H9 (cell line): ENCODE measurements at regions not wholly inside any gene's neighbourhood (a gene's known extent, or its start where the extent isn't known, plus 50 kb on each side); places are given as distances from the start of the nearest gene placed in this dataset.

ENCODE experiments used
- DNase-seq: peaks from one replicate; pipeline ENCODE4 v3.0.0-alpha.2; 2017
- H2AFZ ChIP-seq: one replicate; pipeline ENCODE4 v1.6.1; 2013; ENCODE audit warnings: mild to moderate bottlenecking, low read length, control low read depth, moderate library complexity
- H2AK5ac ChIP-seq: 2 replicates; pipeline ENCODE4 v1.6.1; 2013; ENCODE audit warnings: low read length, control low read depth, mixed read lengths; ENCODE audit not compliant: insufficient read length
- H2BK120ac ChIP-seq: one replicate; pipeline ENCODE4 v1.6.1; 2013; ENCODE audit warnings: low read depth, mild to moderate bottlenecking, low read length, control low read depth, inconsistent platforms; ENCODE audit not compliant: poor library complexity, severe bottlenecking
- H2BK12ac ChIP-seq: 2 replicates; pipeline ENCODE4 v1.6.1; 2013; ENCODE audit warnings: low read length, control low read depth, mixed read lengths, low read depth; ENCODE audit not compliant: insufficient read length
- H2BK15ac ChIP-seq: 2 replicates; pipeline ENCODE4 v1.6.1; 2013; ENCODE audit warnings: low read depth, low read length, control low read depth
- H2BK20ac ChIP-seq: one replicate; pipeline ENCODE4 v1.6.1; 2013; ENCODE audit warnings: low read depth, mild to moderate bottlenecking, low read length, control low read depth, inconsistent platforms; ENCODE audit not compliant: poor library complexity, severe bottlenecking
- H2BK5ac ChIP-seq: 2 replicates; pipeline ENCODE4 v1.6.1; 2013; ENCODE audit warnings: low read length, control low read depth, mixed read lengths; ENCODE audit not compliant: insufficient read length
- H3K14ac ChIP-seq: 2 replicates; pipeline ENCODE4 v1.6.1; 2013; ENCODE audit warnings: low read length, control low read depth; ENCODE audit not compliant: insufficient read depth
- H3K18ac ChIP-seq: 2 replicates; pipeline ENCODE4 v1.6.1; 2013; ENCODE audit warnings: low read depth, mild to moderate bottlenecking, mixed read lengths, low read length, control low read depth; ENCODE audit not compliant: insufficient read length
- H3K23ac ChIP-seq: 2 replicates; pipeline ENCODE4 v1.6.1; 2013; ENCODE audit warnings: low read length, control low read depth, mixed read lengths, low read depth; ENCODE audit not compliant: insufficient read length
- H3K23me2 ChIP-seq: 2 replicates; pipeline ENCODE4 v1.6.1; 2013; ENCODE audit warnings: low read depth, mild to moderate bottlenecking, mixed read lengths, low read length, control low read depth; ENCODE audit not compliant: insufficient read length, poor library complexity, severe bottlenecking
- H3K27ac ChIP-seq: 2 replicates; pipeline ENCODE4 v1.5.1; 2013; ENCODE audit warnings: low read length, control low read depth, mixed read lengths, low read depth; ENCODE audit not compliant: insufficient read length
- H3K27me3 ChIP-seq: 2 replicates; pipeline ENCODE4 v1.6.1; 2013; ENCODE audit warnings: low read length, control low read depth, inconsistent platforms; ENCODE audit not compliant: insufficient read depth
- H3K4ac ChIP-seq: 2 replicates; pipeline ENCODE4 v1.6.1; 2013; ENCODE audit warnings: low read depth, mild to moderate bottlenecking, control low read depth, inconsistent platforms, low read length, moderate library complexity
- H3K4me1 ChIP-seq: 2 replicates; pipeline ENCODE4 v1.6.1; 2013; ENCODE audit warnings: low read length, control low read depth, inconsistent platforms; ENCODE audit not compliant: insufficient read depth
- H3K4me2 ChIP-seq: 2 replicates; pipeline ENCODE4 v1.6.1; 2013; ENCODE audit warnings: low read length, control low read depth, mixed read lengths; ENCODE audit not compliant: insufficient read length, insufficient read depth
- H3K56ac ChIP-seq: 2 replicates; pipeline ENCODE4 v1.6.1; 2013; ENCODE audit warnings: low read depth, mild to moderate bottlenecking, mixed read lengths, low read length, control low read depth; ENCODE audit not compliant: insufficient read length
- H3K79me1 ChIP-seq: 2 replicates; pipeline ENCODE4 v1.6.1; 2013; ENCODE audit warnings: low read depth, mild to moderate bottlenecking, moderate library complexity, low read length, control low read depth, inconsistent platforms; ENCODE audit not compliant: insufficient read depth, poor library complexity, severe bottlenecking
- H3K79me2 ChIP-seq: 2 replicates; pipeline ENCODE4 v1.6.1; 2013; ENCODE audit warnings: low read length, control low read depth, inconsistent platforms; ENCODE audit not compliant: insufficient read depth
- H3K9ac ChIP-seq: 2 replicates; pipeline ENCODE4 v1.6.1; 2013; ENCODE audit warnings: low read length, control low read depth, mixed read lengths; ENCODE audit not compliant: insufficient read length; ENCODE audit errors: extremely low read depth
- H3K9me3 ChIP-seq: one replicate; pipeline ENCODE4 v1.6.1; 2013; ENCODE audit warnings: low read depth, low read length, inconsistent platforms; ENCODE audit not compliant: control insufficient read depth
- H3T11ph ChIP-seq: one replicate; pipeline ENCODE4 v1.6.1; 2013; ENCODE audit warnings: mild to moderate bottlenecking, low read length, control low read depth, inconsistent platforms
- H4K20me1 ChIP-seq: one replicate; pipeline ENCODE4 v1.6.1; 2013; ENCODE audit not compliant: control insufficient read depth, insufficient read length, insufficient read depth
- H4K5ac ChIP-seq: 2 replicates; pipeline ENCODE4 v1.6.1; 2013; ENCODE audit warnings: low read depth, mild to moderate bottlenecking, mixed read lengths, low read length, control low read depth; ENCODE audit not compliant: insufficient read length
- H4K8ac ChIP-seq: replicated peaks from 2 replicates; pipeline ENCODE4 v1.6.1; 2013; ENCODE audit warnings: low read length, control low read depth, mixed read lengths, low read depth; ENCODE audit not compliant: insufficient read length
- H4K91ac ChIP-seq: 2 replicates; pipeline ENCODE4 v1.6.1; 2013; ENCODE audit warnings: low read depth, mild to moderate bottlenecking, moderate library complexity, mixed read lengths, low read length, control low read depth; ENCODE audit not compliant: insufficient read length
- H3K27ac Mint-ChIP-seq, 3 experiments: 2 replicates in 2 of 3; 3 replicates in 1 of 3; pipeline ENCODE4 v1.8.0; 2020 to 2021; ENCODE audit warnings: mixed read lengths in 3 of 3, mild to moderate bottlenecking in 1 of 3, moderate library complexity in 1 of 3
- H3K27me3 Mint-ChIP-seq: 2 replicates; pipeline ENCODE4 v1.8.0; 2021; ENCODE audit warnings: low read depth, mild to moderate bottlenecking, moderate library complexity, mixed read lengths
- H3K36me3 Mint-ChIP-seq, 3 experiments: 2 replicates in 2 of 3; 3 replicates in 1 of 3; pipeline ENCODE4 v1.8.0; 2020 to 2021; ENCODE audit warnings: low read depth in 3 of 3, mixed read lengths in 3 of 3; ENCODE audit not compliant: insufficient read depth in 1 of 3
- H3K4me1 Mint-ChIP-seq, 2 experiments: 2 replicates each; pipeline ENCODE4 v1.8.0; 2020; ENCODE audit warnings: mixed read lengths in 2 of 2
- H3K4me3 Mint-ChIP-seq, 2 experiments: 2 replicates in 1 of 2; 3 replicates in 1 of 2; pipeline ENCODE4 v1.8.0; 2020 to 2021; ENCODE audit warnings: mild to moderate bottlenecking in 2 of 2, mixed read lengths in 2 of 2, moderate library complexity in 1 of 2
- H3K9me3 Mint-ChIP-seq, 2 experiments: 2 replicates in 1 of 2; 3 replicates in 1 of 2; pipeline ENCODE4 v1.8.0; 2020; ENCODE audit warnings: mild to moderate bottlenecking in 2 of 2, mixed read lengths in 2 of 2, moderate library complexity in 1 of 2
- WGBS: extraction: QIAGEN DNeasy Blood & Tissue Kit; methylation state at CpG from one replicate; pipeline ENCODE4 v1.1.7; 2013; ENCODE audit warnings: missing lambda C conversion rate, low lambda C conversion rate, mixed read lengths; ENCODE audit not compliant: insufficient read length; ENCODE audit errors: extremely low coverage; 5-methylcytosine and 5-hydroxymethylcytosine counted together
- TF ChIP-seq, protein P1 (sequence below): fragments of 200-600 bp; sonication (generic); conservative IDR thresholded peaks from 3 replicates; pipeline ENCODE4 v1.8.0; 2021; ENCODE audit warnings: antibody characterized with exemption, mild to moderate bottlenecking

DNA sequence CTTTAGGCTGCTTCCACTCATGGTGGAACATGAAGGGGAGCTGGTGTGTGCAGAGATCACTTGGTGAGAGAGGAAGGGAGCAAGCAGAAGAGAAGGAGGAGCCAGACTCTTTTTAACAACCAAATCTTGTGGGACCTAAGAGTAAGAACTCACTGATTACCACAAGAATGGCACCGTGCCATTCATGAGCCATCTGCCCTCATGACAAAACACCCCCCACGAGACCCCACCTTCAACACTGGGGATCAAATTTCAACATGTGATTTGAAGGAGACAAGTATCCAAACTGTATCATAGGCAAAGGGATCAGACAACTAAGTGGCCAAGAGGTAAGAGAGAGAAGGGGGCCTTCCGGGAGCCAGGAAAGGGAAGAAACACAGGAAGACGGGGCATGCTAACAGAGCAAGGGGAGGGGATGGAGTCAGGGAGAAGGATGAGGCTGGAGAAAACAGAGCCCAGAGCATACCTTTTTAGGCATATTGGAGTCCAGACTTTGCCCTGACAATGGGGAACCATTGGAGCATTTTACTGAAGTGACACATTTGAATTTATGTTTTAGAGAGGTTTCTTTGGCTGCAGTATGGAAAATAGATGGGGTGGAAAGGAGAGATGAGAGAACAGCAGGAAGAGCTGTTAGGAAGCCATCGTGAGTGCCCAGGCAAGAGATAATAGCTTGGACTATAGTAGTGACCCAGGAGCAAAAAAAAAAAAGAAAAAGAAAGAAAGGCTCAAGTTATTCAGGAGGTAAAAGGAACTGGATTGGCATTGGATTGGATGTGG lies 204.4 kb upstream of the NUDT4 start:
- H2BK12ac ChIP-seq = no peak overlapping the region
- no peak overlapping the region for H3K18ac ChIP-seq
- no peaks in the 10 kb centered on the region for H3K79me2 ChIP-seq
- no peak overlapping the region for H3K4ac ChIP-seq
- no peak overlapping the region for H3K56ac ChIP-seq
- H4K20me1 ChIP-seq = no peaks in the 10 kb centered on the region
- H2BK5ac ChIP-seq = no peak overlapping the region
- H3K14ac ChIP-seq = no peak overlapping the region
- no peaks in the 10 kb centered on the region for H3K27me3 ChIP-seq
- H2BK20ac ChIP-seq = no peak overlapping the region
- no peak overlapping the region for H2AK5ac ChIP-seq
- H3K4me1 ChIP-seq = no peaks in the 10 kb centered on the region
- no peak overlapping the region for H3K4me3 Mint-ChIP-seq
- DNase-seq = no peak
- H4K8ac ChIP-seq = no peak overlapping the region
- no peak overlapping the region for H2BK120ac ChIP-seq
- H3K27me3 Mint-ChIP-seq = peaks cover 25% of the 10 kb centered on the region
- no peak overlapping the region for H4K5ac ChIP-seq
- H3K27ac Mint-ChIP-seq = no peak overlapping the region
- H2AFZ ChIP-seq = no peak overlapping the region
- H3K9me3 Mint-ChIP-seq = peaks cover 7 to 9% of the 10 kb centered on the region in 2 experiments; a peak in 3 of 5 replicates
- no peak overlapping the region for H4K91ac ChIP-seq
- TF ChIP-seq, protein P1, sequence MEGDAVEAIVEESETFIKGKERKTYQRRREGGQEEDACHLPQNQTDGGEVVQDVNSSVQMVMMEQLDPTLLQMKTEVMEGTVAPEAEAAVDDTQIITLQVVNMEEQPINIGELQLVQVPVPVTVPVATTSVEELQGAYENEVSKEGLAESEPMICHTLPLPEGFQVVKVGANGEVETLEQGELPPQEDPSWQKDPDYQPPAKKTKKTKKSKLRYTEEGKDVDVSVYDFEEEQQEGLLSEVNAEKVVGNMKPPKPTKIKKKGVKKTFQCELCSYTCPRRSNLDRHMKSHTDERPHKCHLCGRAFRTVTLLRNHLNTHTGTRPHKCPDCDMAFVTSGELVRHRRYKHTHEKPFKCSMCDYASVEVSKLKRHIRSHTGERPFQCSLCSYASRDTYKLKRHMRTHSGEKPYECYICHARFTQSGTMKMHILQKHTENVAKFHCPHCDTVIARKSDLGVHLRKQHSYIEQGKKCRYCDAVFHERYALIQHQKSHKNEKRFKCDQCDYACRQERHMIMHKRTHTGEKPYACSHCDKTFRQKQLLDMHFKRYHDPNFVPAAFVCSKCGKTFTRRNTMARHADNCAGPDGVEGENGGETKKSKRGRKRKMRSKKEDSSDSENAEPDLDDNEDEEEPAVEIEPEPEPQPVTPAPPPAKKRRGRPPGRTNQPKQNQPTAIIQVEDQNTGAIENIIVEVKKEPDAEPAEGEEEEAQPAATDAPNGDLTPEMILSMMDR = no peak
- no peak overlapping the region for H3K4me2 ChIP-seq
- peaks cover 1% of the 10 kb centered on the region for H3K9me3 ChIP-seq
- no peak overlapping the region for H2BK15ac ChIP-seq
- no peak overlapping the region for H3K27ac ChIP-seq
- H3K4me1 Mint-ChIP-seq = no peaks in the 10 kb centered on the region
- no peak overlapping the region for H3T11ph ChIP-seq
- H3K23ac ChIP-seq = no peak overlapping the region
- peaks cover 2 to 9% (median 2%) of the 10 kb centered on the region in 3 experiments; a peak in 5 of 7 replicates for H3K36me3 Mint-ChIP-seq
- H3K79me1 ChIP-seq = no peaks in the 10 kb centered on the region
- no CpG with 5 or more reads among the region's 5 CpGs for WGBS
- no peak overlapping the region for H3K9ac ChIP-seq
- H3K23me2 ChIP-seq = no peaks in the 10 kb centered on the region
